ENCODE measurements at regions not wholly inside any gene's neighbourhood (a gene's known extent, or its start where the extent isn't known, plus 50 kb on each side); places are given as distances from the start of the nearest gene placed in this dataset.

- Histone ChIP-seq H4K20me1 (ENCODE audit: insufficient read depth, low read length) (no peaks in the 10 kb centered on the region), H3K9me2 (replicated peaks; ENCODE audit: insufficient read depth, low read length) (no peaks in the 10 kb centered on the region), H3K27ac (ENCODE audit: low read length) (no peak overlapping the region), H3K9me3 (replicated peaks; ENCODE audit: insufficient read depth, low read length) (no peaks in the 10 kb centered on the region), H2AFZ (ENCODE audit: low read length) (no peak overlapping the region), H3K79me2 (ENCODE audit: low read length) (no peaks in the 10 kb centered on the region), H3K36me3 (replicated peaks; ENCODE audit: insufficient read depth, low read length) (no peaks in the 10 kb centered on the region), H3K4me3 (ENCODE audit: low read length) (no peak overlapping the region), H3K27me3 (replicated peaks; ENCODE audit: insufficient read depth, low read length) (no peaks in the 10 kb centered on the region), H3F3A (ENCODE audit: insufficient read depth, low read length) (no peaks in the 10 kb centered on the region), H3K4me2 (ENCODE audit: low read depth, low read length) (no peak overlapping the region), H3K4me1 (ENCODE audit: low read length) (no peaks in the 10 kb centered on the region), H3K9ac (ENCODE audit: low read length) (no peak overlapping the region)
- DNase-seq, result no peak
- TF ChIP-seq EZH2 (optimal IDR thresholded peaks at IDR 0.05; ENCODE audit: low read depth, low read length) (no peak), CTCF (IDR thresholded peaks at IDR 0.05; ENCODE audit: low read length) (no peak), EZH2phosphoT487 (IDR thresholded peaks at IDR 0.05; ENCODE audit: low read length) (no peak)
Measured at GRCh38 chr5:17151686-17152085, 65.7 kb upstream of the BASP1 start.

GRCh38 chr5:17154211-17154996 is 63.0 kb upstream of the BASP1 start:
- H3K79me2 ChIP-seq (ENCODE audit: low read length), result no peaks in the 10 kb centered on the region
- H3K4me2 ChIP-seq (ENCODE audit: low read depth, low read length), result no peak overlapping the region
- H2AFZ ChIP-seq (ENCODE audit: low read length), result no peak overlapping the region
- DNase-seq, result no peak
- H3F3A ChIP-seq (ENCODE audit: insufficient read depth, low read length), result no peaks in the 10 kb centered on the region
- no peak overlapping the region for H3K9ac ChIP-seq (ENCODE audit: low read length)
- TF ChIP-seq EZH2 (optimal IDR thresholded peaks at IDR 0.05; ENCODE audit: low read depth, low read length) (no peak), CTCF (IDR thresholded peaks at IDR 0.05; ENCODE audit: low read length) (no peak), EZH2phosphoT487 (IDR thresholded peaks at IDR 0.05; ENCODE audit: low read length) (no peak)
- no peaks in the 10 kb centered on the region for H3K27me3 ChIP-seq (replicated peaks; ENCODE audit: insufficient read depth, low read length)
- H3K27ac ChIP-seq (ENCODE audit: low read length), result no peak overlapping the region
- no peaks in the 10 kb centered on the region for H4K20me1 ChIP-seq (ENCODE audit: insufficient read depth, low read length)
- H3K9me3 ChIP-seq (replicated peaks; ENCODE audit: insufficient read depth, low read length), result no peaks in the 10 kb centered on the region
- H3K9me2 ChIP-seq (replicated peaks; ENCODE audit: insufficient read depth, low read length), result no peaks in the 10 kb centered on the region
- H3K4me1 ChIP-seq (ENCODE audit: low read length), result no peaks in the 10 kb centered on the region
- H3K4me3 ChIP-seq (ENCODE audit: low read length), result no peak overlapping the region
- no peaks in the 10 kb centered on the region for H3K36me3 ChIP-seq (replicated peaks; ENCODE audit: insufficient read depth, low read length)

GRCh38 chr5:17156463-17156862 is 61.0 kb upstream of the BASP1 start:
- no peak for DNase-seq
- no peak for TF ChIP-seq EZH2phosphoT487 (IDR thresholded peaks at IDR 0.05; ENCODE audit: low read length)
- no peak for TF ChIP-seq CTCF (IDR thresholded peaks at IDR 0.05; ENCODE audit: low read length)
- no peak for TF ChIP-seq EZH2 (optimal IDR thresholded peaks at IDR 0.05; ENCODE audit: low read depth, low read length)
- Histone ChIP-seq H3K27me3 (replicated peaks; ENCODE audit: insufficient read depth, low read length) (no peaks in the 10 kb centered on the region), H3K36me3 (replicated peaks; ENCODE audit: insufficient read depth, low read length) (no peaks in the 10 kb centered on the region), H4K20me1 (ENCODE audit: insufficient read depth, low read length) (no peaks in the 10 kb centered on the region), H3K9me3 (replicated peaks; ENCODE audit: insufficient read depth, low read length) (no peaks in the 10 kb centered on the region), H3K27ac (ENCODE audit: low read length) (no peak overlapping the region), H2AFZ (ENCODE audit: low read length) (no peak overlapping the region), H3K4me3 (ENCODE audit: low read length) (no peak overlapping the region), H3K9me2 (replicated peaks; ENCODE audit: insufficient read depth, low read length) (no peaks in the 10 kb centered on the region), H3F3A (ENCODE audit: insufficient read depth, low read length) (no peaks in the 10 kb centered on the region), H3K4me1 (ENCODE audit: low read length) (no peaks in the 10 kb centered on the region), H3K79me2 (ENCODE audit: low read length) (no peaks in the 10 kb centered on the region), H3K9ac (ENCODE audit: low read length) (no peak overlapping the region), H3K4me2 (ENCODE audit: low read depth, low read length) (no peak overlapping the region)
